H1 (cell line): ENCODE measurements at regions not wholly inside any gene's neighbourhood (a gene's known extent, or its start where the extent isn't known, plus 50 kb on each side); places are given as distances from the start of the nearest gene placed in this dataset.

ENCODE experiments used
- CTCF ChIA-PET: fragments of 300-600 bp; sonication (Branson Sonifier 250); formaldehyde crosslinking; loops from one replicate; lab custom pipeline; 2021; ENCODE audit not compliant: partially characterized antibody; lab: Charles Lee
- POLR2A ChIA-PET: fragments of 300-600 bp; sonication (Branson Sonifier 250); formaldehyde crosslinking; loops from one replicate; lab custom pipeline; 2021; ENCODE audit warnings: inconsistent platforms; ENCODE audit not compliant: partially characterized antibody; lab: Charles Lee
- DNase-seq, 2 experiments: peaks; one replicate each; pipeline versions ENCODE4 v3.0.0 to v3.0.0-alpha.2; 2010 to 2022; ENCODE audit warnings: low spot score in 2 of 2, low read depth in 1 of 2, mixed read lengths in 1 of 2
- FAIRE-seq: peaks from 2 replicates; lab custom pipeline; 2011; peaks lifted over from hg19 to GRCh38; lab: Jason Lieb, UNC
- H2AFZ ChIP-seq: 2 replicates; pipeline ENCODE4 v1.8.1; 2012; ENCODE audit warnings: low read length, inconsistent platforms
- H2AK5ac ChIP-seq: 2 replicates; pipeline ENCODE4 v1.6.1; 2013; ENCODE audit warnings: low read depth, low read length
- H2BK120ac ChIP-seq: replicated peaks from 2 replicates; pipeline ENCODE3; 2013; ENCODE audit warnings: low read depth, low read length, inconsistent platforms
- H2BK12ac ChIP-seq: 2 replicates; pipeline ENCODE4 v1.6.1; 2013; ENCODE audit warnings: low read depth, low read length
- H2BK15ac ChIP-seq: 2 replicates; pipeline ENCODE4 v1.6.1; 2013; ENCODE audit warnings: low read length
- H2BK20ac ChIP-seq: 2 replicates; pipeline ENCODE4 v1.6.1; 2013; ENCODE audit warnings: low read length
- H2BK5ac ChIP-seq: 2 replicates; pipeline ENCODE4 v1.6.1; 2013; ENCODE audit warnings: low read depth, low read length
- H3K14ac ChIP-seq: 2 replicates; pipeline ENCODE4 v1.6.1; 2013; ENCODE audit warnings: inconsistent platforms; ENCODE audit not compliant: insufficient read length
- H3K18ac ChIP-seq: 2 replicates; pipeline ENCODE4 v1.6.1; 2013; ENCODE audit warnings: low read length; ENCODE audit errors: extremely low read depth
- H3K23ac ChIP-seq: 2 replicates; pipeline ENCODE4 v1.6.1; 2013; ENCODE audit warnings: inconsistent platforms; ENCODE audit not compliant: insufficient read length
- H3K23me2 ChIP-seq: 2 replicates; pipeline ENCODE4 v1.6.1; 2013; ENCODE audit warnings: low read depth, low read length
- H3K27ac ChIP-seq: 2 replicates; pipeline ENCODE4 v1.6.1; 2011; ENCODE audit warnings: low read depth, low read length, inconsistent platforms
- H3K27me3 ChIP-seq, 4 experiments: replicated peaks in 1 of 4; 1 replicate in 1 of 4; 2 replicates in 3 of 4; pipeline versions ENCODE4 v1.6.1 to v1.8.1; 2011 to 2013; ENCODE audit warnings: low read length in 3 of 4, mild to moderate bottlenecking in 3 of 4, inconsistent platforms in 2 of 4, mixed read lengths in 2 of 4, moderate library complexity in 1 of 4; ENCODE audit not compliant: control insufficient read depth in 3 of 4, insufficient read depth in 3 of 4; ENCODE audit errors: extremely low read depth in 1 of 4
- H3K36me3 ChIP-seq, 4 experiments: 2 replicates each; pipeline versions ENCODE4 v1.6.1 to v1.8.1; 2011 to 2013; ENCODE audit warnings: mild to moderate bottlenecking in 4 of 4, low read length in 3 of 4, moderate library complexity in 2 of 4, control low read depth in 1 of 4, inconsistent platforms in 1 of 4; ENCODE audit not compliant: insufficient read depth in 4 of 4, control insufficient read depth in 2 of 4
- H3K4ac ChIP-seq: replicated peaks from 2 replicates; pipeline ENCODE3; 2013; ENCODE audit warnings: low read length, low read depth, mixed read lengths, inconsistent platforms; ENCODE audit not compliant: insufficient read length
- H3K4me1 ChIP-seq, 4 experiments: replicated peaks in 1 of 4; 1 replicate in 1 of 4; 2 replicates in 3 of 4; pipeline versions ENCODE4 v1.6.1 to v1.8.1; 2011 to 2013; ENCODE audit warnings: low read length in 3 of 4, inconsistent platforms in 2 of 4, mixed read lengths in 1 of 4; ENCODE audit not compliant: insufficient read depth in 4 of 4, control insufficient read depth in 3 of 4
- H3K4me2 ChIP-seq, 2 experiments: 2 replicates each; pipeline versions ENCODE4 v1.6.1 to v1.8.1; 2011 to 2013; ENCODE audit warnings: low read depth in 2 of 2, low read length in 2 of 2, control low read depth in 1 of 2, inconsistent platforms in 1 of 2, mild to moderate bottlenecking in 1 of 2; ENCODE audit not compliant: insufficient read depth in 1 of 2
- H3K4me3 ChIP-seq, 4 experiments: fragments of 200-600, 300-600 bp in 1 of 4; sonication (generic), shearing (Covaris generic), sonication (Bioruptor Twin) in 1 of 4; 2 replicates each; pipeline versions ENCODE4 v1.5.1 to v1.8.1; 2011 to 2016; ENCODE audit warnings: low read length in 4 of 4, low read depth in 3 of 4, control low read depth in 2 of 4, inconsistent platforms in 2 of 4, mild to moderate bottlenecking in 2 of 4, mixed read lengths in 1 of 4, moderate library complexity in 1 of 4; ENCODE audit not compliant: insufficient read depth in 2 of 4; ENCODE audit errors: extremely low read depth in 1 of 4
- H3K56ac ChIP-seq: replicated peaks from 2 replicates; pipeline ENCODE3; 2013; ENCODE audit warnings: low read depth, mild to moderate bottlenecking, mixed read lengths, low read length, inconsistent platforms; ENCODE audit not compliant: insufficient read length
- H3K79me1 ChIP-seq: 2 replicates; pipeline ENCODE4 v1.6.1; 2013; ENCODE audit warnings: low read depth, low read length, control low read depth
- H3K79me2 ChIP-seq, 2 experiments: 2 replicates each; pipeline versions ENCODE4 v1.6.1 to v1.8.1; 2012 to 2013; ENCODE audit warnings: low read length in 2 of 2, mild to moderate bottlenecking in 2 of 2, inconsistent platforms in 1 of 2; ENCODE audit not compliant: insufficient read depth in 2 of 2, control insufficient read depth in 1 of 2
- H3K9ac ChIP-seq, 4 experiments: replicated peaks in 1 of 4; 1 replicate in 1 of 4; 2 replicates in 3 of 4; pipeline versions ENCODE4 v1.6.1 to v1.8.1; 2011 to 2013; ENCODE audit warnings: low read depth in 3 of 4, low read length in 3 of 4, control low read depth in 2 of 4, mild to moderate bottlenecking in 2 of 4, moderate library complexity in 2 of 4, inconsistent platforms in 1 of 4; ENCODE audit errors: extremely low read depth in 1 of 4
- H3K9me3 ChIP-seq, 2 experiments: 2 replicates each; pipeline versions ENCODE4 v1.6.1 to v1.8.1; 2012 to 2013; ENCODE audit warnings: mild to moderate bottlenecking in 2 of 2, moderate library complexity in 2 of 2, control low read depth in 1 of 2, inconsistent platforms in 1 of 2, low read depth in 1 of 2, low read length in 1 of 2, mixed read lengths in 1 of 2; ENCODE audit not compliant: insufficient read depth in 2 of 2
- H4K20me1 ChIP-seq, 2 experiments: replicated peaks in 1 of 2; 2 replicates each; pipeline versions ENCODE3 to v1.8.1; 2011 to 2013; ENCODE audit warnings: inconsistent platforms in 2 of 2, low read length in 2 of 2, mild to moderate bottlenecking in 1 of 2; ENCODE audit not compliant: insufficient read depth in 2 of 2, control insufficient read depth in 1 of 2
- H4K5ac ChIP-seq: 2 replicates; pipeline ENCODE4 v1.6.1; 2013; ENCODE audit warnings: low read length, low read depth, mixed read lengths, inconsistent platforms; ENCODE audit not compliant: insufficient read length
- H4K8ac ChIP-seq: 2 replicates; pipeline ENCODE4 v1.8.0; 2013; ENCODE audit warnings: mild to moderate bottlenecking, moderate library complexity, low read length, inconsistent platforms; ENCODE audit not compliant: insufficient read depth; ENCODE audit errors: extremely low read depth
- H4K91ac ChIP-seq: replicated peaks from 2 replicates; pipeline ENCODE3; 2013; ENCODE audit warnings: low read length, mixed read lengths, inconsistent platforms; ENCODE audit not compliant: insufficient read length
- ATF2 ChIP-seq: IDR thresholded peaks from 2 replicates; pipeline ENCODE4 v1.6.1; 2012; ENCODE audit warnings: low read length, inconsistent platforms
- BACH1 ChIP-seq: IDR thresholded peaks from 2 replicates; pipeline ENCODE4 v1.6.1; 2012; ENCODE audit warnings: low read length, improper control_type of control experiment
- BRCA1 ChIP-seq: IDR thresholded peaks from 2 replicates; pipeline ENCODE4 v1.6.1; 2012; ENCODE audit warnings: low read depth, low read length, improper control_type of control experiment
- GABPA ChIP-seq: IDR thresholded peaks from 2 replicates; pipeline ENCODE4 v1.6.1; 2011; ENCODE audit warnings: mild to moderate bottlenecking, low read length, moderate library complexity, borderline replicate concordance; ENCODE audit not compliant: insufficient read depth
- SP2 ChIP-seq: IDR thresholded peaks from 2 replicates; pipeline ENCODE4 v1.6.1; 2012; ENCODE audit warnings: mild to moderate bottlenecking, low read length, inconsistent platforms
- TAF7 ChIP-seq: optimal IDR thresholded peaks from 2 replicates; pipeline ENCODE3; 2011; ENCODE audit warnings: low read depth, mild to moderate bottlenecking, inconsistent platforms, low read length, moderate library complexity, borderline replicate concordance
- WGBS, 2 experiments: shearing (Covaris generic) in 1 of 2; methylation state at CpG; one replicate each; pipeline versions ENCODE4 v1.1.6 to v1.1.7; 2013 to 2015; ENCODE audit warnings: low lambda C conversion rate in 2 of 2, mixed read lengths in 2 of 2, inconsistent platforms in 1 of 2, low coverage in 1 of 2, missing lambda C conversion rate in 1 of 2; ENCODE audit not compliant: insufficient replicate concordance in 2 of 2, insufficient coverage in 1 of 2, insufficient read length in 1 of 2; ENCODE audit errors: extremely low coverage in 1 of 2, missing lambda C conversion rate in 1 of 2; 5-methylcytosine and 5-hydroxymethylcytosine counted together
- TF ChIP-seq, protein P1 (sequence below): IDR thresholded peaks from 2 replicates; pipeline ENCODE4 v1.6.1; 2011; ENCODE audit warnings: low read depth, mild to moderate bottlenecking, low read length; ENCODE audit not compliant: insufficient read depth
- TF ChIP-seq, protein P2 (sequence below): IDR thresholded peaks from 2 replicates; pipeline ENCODE4 v1.6.1; 2012; ENCODE audit warnings: inconsistent platforms

DNA sequence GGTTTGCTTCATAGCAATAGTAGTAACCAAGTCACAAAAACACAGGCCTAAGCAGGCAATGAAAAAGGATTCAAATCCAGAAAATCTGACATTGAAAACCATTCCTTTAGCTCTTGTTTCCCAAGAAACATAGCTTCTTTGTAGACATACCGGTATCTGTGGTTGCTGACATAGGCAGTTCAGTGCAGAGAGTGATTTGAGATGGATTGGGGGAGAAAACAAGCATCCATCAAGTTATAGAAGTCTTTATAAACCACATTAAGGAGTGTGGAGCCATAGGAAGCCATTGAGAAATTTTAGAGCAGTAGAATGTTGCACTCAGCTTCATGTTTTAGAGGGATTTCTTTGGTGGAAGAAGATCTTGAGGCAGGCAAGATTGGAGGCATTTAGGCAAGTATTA is 91.2 kb upstream of the MARCKS start:
- Histone ChIP-seq H2BK120ac (no peak overlapping the region), H3K79me2 (no peaks in the 10 kb centered on the region)

More for the DNA sequence above, 91.2 kb upstream of the MARCKS start:
- Histone ChIP-seq H3K27me3 (no peaks in the 10 kb centered on the region), H3K23ac (no peak overlapping the region), H3K9ac (no peak overlapping the region), H4K91ac (no peak overlapping the region), H4K5ac (no peak overlapping the region), H2BK20ac (no peak overlapping the region), H3K23me2 (no peaks in the 10 kb centered on the region; the same call in 1 of the 2 replicates), H2BK5ac (no peak overlapping the region), H2BK15ac (no peak overlapping the region), H2AK5ac (no peak overlapping the region), H4K20me1 (no peaks in the 10 kb centered on the region), H3K4me2 (no peak overlapping the region), H3K36me3 (no peaks in the 10 kb centered on the region), H3K14ac (no peak overlapping the region), H4K8ac (no peak overlapping the region), H3K9me3 (no peaks in the 10 kb centered on the region), H3K4me3 (no peak overlapping the region), H3K4me1 (no peaks in the 10 kb centered on the region), H3K79me1 (no peaks in the 10 kb centered on the region), H3K4ac (no peak overlapping the region), H2AFZ (no peak overlapping the region), H3K56ac (no peak overlapping the region), H3K27ac (no peak overlapping the region), H2BK12ac (no peak overlapping the region), H3K18ac (no peak overlapping the region)
- TF ChIP-seq BRCA1: no peak
- TF ChIP-seq ATF2: no peak
- no peak for TF ChIP-seq TAF7
- TF ChIP-seq GABPA: no peak
- no peak for TF ChIP-seq BACH1
- TF ChIP-seq SP2: no peak
- TF ChIP-seq, protein P1, sequence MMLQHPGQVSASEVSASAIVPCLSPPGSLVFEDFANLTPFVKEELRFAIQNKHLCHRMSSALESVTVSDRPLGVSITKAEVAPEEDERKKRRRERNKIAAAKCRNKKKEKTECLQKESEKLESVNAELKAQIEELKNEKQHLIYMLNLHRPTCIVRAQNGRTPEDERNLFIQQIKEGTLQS: no peak
- TF ChIP-seq, protein P2, sequence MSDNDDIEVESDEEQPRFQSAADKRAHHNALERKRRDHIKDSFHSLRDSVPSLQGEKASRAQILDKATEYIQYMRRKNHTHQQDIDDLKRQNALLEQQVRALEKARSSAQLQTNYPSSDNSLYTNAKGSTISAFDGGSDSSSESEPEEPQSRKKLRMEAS: no peak
- FAIRE-seq (no peak), DNase-seq (no peak)
- ChIA-PET CTCF (no interaction called here), POLR2A (no interaction called here)
- 83% methylated on average over 1 of the region's 1 CpG; no CpG with 5 or more reads in 1 of the 2 experiments for WGBS, 2 experiments
